Hepatocyte (in vitro differentiated cells): ENCODE measurements at regions not wholly inside any gene's neighbourhood (a gene's known extent, or its start where the extent isn't known, plus 50 kb on each side); places are given as distances from the start of the nearest gene placed in this dataset.

Experiments used
- EZH2 ChIP-seq: fragments of 200-600 bp; sonication (generic); IDR thresholded peaks from 2 replicates; pipeline ENCODE4 v1.6.1; 2016; ENCODE audit warnings: antibody characterized with exemption, mild to moderate bottlenecking, borderline replicate concordance
- EZH2phosphoT487 ChIP-seq: fragments of 200-600 bp; sonication (generic); IDR thresholded peaks from one replicate; pipeline ENCODE4 v1.6.1; 2018; ENCODE audit warnings: antibody characterized with exemption, mild to moderate bottlenecking, low read depth, moderate library complexity; ENCODE audit not compliant: unreplicated experiment, severe bottlenecking
- TF ChIP-seq, protein P1 (sequence below): fragments of 200-600 bp; sonication (generic); IDR thresholded peaks from 2 replicates; pipeline ENCODE4 v1.5.1; 2016; ENCODE audit warnings: antibody characterized with exemption, mild to moderate bottlenecking; ENCODE audit not compliant: poor library complexity

GRCh38 chr16:56109994-56110393, 81.3 kb upstream of the GNAO1 start:
- TF ChIP-seq, protein P1, sequence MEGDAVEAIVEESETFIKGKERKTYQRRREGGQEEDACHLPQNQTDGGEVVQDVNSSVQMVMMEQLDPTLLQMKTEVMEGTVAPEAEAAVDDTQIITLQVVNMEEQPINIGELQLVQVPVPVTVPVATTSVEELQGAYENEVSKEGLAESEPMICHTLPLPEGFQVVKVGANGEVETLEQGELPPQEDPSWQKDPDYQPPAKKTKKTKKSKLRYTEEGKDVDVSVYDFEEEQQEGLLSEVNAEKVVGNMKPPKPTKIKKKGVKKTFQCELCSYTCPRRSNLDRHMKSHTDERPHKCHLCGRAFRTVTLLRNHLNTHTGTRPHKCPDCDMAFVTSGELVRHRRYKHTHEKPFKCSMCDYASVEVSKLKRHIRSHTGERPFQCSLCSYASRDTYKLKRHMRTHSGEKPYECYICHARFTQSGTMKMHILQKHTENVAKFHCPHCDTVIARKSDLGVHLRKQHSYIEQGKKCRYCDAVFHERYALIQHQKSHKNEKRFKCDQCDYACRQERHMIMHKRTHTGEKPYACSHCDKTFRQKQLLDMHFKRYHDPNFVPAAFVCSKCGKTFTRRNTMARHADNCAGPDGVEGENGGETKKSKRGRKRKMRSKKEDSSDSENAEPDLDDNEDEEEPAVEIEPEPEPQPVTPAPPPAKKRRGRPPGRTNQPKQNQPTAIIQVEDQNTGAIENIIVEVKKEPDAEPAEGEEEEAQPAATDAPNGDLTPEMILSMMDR, result no peak
- TF ChIP-seq EZH2 (no peak), EZH2phosphoT487 (no peak)
